Fibroblast of the conjunctiva (primary cell): ENCODE measurements at regions not wholly inside any gene's neighbourhood (a gene's known extent, or its start where the extent isn't known, plus 50 kb on each side); places are given as distances from the start of the nearest gene placed in this dataset.

Experiments used
- DNase-seq: peaks from one replicate; pipeline ENCODE4 v3.0.0-alpha.2; 2010; ENCODE audit warnings: low read depth

DNA sequence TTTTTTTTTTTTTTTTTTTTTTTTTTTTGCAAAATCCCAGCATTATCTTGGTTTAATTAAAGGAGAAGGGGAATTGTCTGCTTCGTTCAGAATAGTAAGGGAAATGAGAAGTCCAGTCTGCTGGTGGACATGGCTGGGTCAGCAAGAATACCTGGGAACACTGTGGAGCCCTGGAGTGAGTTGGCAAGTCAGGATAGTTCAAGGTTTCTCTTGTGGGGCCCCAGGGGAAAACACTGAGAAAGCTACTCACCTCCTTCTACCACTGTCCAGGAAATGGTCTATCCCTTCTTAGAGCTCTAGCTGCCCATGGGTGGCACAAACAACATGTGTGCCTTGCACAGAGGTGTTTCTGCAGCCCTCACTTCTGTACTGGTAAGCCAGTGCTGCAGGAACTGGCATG, 169.1 kb upstream of the SIX2 start:
- DNase-seq, result no peak

DNA sequence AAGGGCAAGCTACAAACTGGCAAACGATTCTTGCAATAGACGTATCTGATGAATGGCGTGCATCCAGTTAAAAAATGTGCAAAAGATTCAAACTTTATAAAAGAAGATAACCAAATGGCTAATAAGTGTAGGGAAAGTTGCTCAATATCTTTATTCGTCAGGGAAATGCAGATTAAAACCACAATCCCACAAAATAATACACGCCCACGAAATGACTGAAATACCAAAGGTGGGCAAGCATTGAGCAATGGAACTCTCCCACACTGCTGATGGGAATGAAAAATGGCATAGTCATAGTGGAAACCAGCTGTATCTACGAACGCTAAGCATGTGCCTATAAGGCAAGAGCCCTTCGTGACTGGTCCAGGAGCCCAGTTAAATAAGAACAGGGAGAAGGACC, 168.6 kb upstream of the SIX2 start:
- peak; percentile 84 for DNase-seq

DNA sequence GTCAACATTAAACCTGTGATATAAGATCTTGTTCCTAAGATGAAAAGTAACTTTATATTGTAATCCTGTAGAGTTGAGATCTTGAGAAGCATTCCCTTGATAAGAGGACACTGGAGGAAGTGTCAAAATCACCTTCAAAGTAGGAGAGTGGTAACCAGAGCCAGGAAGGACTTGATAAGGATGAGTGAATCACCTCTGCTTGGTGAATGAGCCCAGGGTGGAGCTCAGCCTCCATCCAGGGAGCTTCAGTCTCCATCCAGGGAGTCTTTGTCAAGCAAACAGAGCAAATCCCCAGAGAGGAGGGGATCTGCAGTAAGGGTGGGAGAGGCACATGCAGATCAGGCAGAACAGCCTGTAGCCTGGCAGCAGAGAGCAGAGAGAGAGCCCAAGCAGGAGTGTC, 167.1 kb upstream of the SIX2 start:
- DNase-seq, result no peak

DNA sequence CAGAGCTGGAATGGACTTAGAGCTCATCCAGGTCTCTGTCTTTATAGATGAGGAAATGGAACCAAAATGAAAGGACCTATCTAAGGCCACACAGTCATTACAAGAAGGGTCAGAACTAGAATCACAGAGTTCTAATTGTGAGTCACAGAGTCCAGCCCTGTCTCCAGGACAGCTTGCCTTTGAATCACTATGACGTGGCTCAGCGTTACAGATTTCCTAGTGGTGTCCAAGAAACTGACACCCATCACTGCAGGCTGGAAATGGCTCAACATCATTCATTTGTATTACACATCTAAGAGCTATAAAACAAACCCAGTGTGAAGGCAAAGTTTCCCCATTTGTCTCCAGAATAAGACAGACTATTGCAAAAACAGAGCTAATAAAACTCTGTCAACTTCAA, 164.3 kb upstream of the SIX2 start:
- DNase-seq, result peak; percentile 65

DNA sequence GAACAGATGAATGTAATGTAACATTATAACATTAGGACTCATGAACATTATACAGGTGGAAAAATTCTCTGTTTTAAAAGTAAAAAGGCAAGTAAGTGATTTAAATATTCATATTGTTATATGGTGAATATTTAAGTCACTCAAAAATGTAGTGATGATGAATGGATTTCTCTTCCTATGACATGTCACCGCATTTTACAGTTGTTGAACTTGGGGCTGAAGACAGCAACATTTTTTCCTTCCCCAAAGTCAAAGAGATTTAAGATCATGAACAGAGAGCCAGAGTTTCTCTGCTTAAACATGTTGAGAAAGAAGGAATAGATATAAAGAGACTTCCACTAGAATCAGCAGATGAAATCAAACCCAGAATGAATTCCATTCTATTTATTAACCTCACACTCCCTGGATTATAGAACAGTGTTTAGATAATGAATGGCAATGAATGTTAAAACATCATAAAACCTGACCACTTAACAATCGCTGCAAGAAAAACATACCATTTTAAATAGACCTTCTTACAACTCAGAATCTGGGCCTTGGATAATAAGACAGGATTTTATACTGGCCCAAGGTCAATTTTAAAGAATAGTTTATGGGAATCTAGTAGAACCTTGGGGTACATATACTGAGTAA, 163.6 kb upstream of the SIX2 start:
- DNase-seq, result no peak

DNA sequence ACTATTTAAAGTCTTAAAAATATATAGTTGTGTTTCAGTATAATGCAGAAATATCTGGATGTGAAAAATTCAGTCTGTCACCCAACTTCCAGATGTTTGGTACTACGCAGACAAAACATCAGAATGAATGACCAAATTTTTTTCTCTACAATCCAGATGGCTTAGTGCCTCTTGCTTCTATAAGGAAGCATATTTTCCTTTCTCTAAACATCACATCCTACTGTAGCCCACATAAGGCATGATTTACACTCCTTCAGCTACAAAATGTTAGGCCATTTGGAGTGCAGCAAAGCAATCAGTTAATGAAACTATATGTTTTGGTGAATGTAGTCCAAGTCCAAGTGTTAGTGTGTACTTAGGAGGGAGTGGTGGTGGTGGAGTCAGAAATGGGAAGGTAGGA, 162.9 kb upstream of the SIX2 start:
- DNase-seq, result no peak

DNA sequence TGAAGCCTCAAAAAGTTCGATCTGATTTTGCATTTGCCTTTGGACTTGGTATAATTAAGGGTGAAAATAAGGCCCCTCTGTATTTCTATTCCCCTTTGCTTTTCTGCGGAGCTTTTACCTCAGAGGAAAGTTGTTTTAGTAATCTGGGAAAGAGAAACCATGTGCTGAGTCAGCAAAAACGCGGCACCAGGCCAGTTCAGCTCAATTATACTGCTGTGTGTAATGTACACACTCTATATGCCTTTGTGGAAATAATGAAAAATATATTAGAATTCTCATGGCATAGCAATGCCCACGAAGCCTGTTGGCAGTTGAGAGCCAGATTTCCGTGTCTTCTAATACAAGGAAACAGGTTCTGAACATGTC, 161.9 kb upstream of the SIX2 start:
- DNase-seq, result no peak

DNA sequence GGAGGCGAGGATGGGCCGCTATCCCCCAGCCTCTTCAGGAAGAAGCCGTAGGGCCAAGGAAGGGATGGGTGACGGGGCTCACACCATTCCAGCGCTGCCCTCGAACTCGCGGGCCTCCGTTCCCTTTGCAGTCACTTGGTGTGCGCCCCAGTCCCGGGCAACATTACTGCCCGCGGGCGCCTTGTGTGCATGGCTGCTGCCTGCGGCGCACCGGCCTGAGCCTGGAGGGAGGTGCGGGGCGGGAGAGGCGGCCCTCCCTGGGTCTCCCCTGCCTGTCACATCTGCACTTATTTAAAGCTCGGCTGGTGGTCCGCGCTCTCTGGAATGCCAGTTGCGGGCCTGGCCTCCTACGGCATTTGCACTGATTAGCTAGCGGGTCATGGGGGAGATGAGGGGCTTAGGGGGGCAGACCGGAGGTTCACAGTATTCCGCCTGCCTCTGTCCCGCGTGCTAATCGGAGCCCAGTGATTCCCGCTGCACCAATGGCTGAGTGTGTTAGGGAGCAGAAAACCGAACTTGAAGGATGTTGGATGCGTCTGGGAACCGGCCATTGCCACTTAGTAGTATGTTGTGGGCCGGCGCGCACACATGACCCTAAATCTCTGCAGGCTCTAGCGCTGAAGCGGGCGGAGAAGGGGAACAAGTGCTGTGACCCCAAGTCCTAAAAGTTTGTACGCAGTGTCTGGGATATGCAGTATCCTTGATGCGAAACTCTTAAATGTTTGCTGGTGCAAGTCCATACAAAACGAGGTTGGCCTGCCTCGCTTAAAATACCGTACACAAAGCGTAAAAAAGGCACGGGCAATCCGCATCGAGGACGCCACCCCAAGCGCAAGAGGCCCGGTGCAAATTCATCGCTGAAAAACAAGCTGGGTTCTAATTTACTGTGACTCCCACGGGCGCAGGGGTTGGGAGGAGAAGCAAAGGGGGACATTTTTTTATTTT, 161.2 kb upstream of the SIX2 start:
- no peak for DNase-seq

DNA sequence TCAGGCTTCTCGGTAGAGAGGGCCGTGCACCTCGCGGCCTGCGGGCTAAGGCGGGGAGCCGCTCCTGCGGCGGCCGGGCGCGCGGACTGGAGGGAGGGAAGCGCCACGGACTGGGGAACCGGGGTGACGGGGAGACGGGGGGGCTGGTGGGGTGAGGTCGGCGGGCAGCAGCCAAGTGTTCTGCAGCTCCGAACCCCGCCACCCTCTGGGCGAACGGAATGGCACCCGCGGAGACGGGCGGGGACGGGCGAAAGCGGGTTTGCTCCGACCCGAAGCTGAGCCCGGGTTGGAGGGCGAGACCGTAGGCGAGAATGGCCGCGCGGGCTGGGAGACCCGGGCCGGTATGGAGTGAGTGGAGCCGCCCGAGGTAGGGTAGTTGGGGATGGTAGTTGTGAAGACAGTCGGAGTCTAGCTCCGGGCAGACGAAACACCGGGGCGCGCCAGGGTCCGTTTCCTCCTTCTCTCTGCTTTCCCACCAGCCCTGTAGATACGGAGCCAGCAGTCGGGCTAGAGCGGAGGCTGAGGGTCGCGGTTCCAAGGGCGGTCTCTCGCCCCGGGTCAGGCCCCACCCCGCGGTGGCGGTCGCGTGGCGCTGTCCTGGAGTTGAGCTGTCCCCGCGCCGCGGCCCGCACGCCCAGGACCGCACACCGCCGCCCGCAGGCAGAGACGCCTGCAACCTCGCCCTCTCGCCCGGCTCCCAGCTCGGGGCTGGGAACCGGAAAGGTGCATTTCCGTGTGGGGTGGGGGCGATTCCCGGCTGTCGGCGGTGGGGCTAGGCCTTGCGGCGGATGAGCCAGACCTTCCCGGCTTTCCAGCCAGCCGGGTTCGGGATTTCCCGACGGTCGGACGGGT, 160.3 kb upstream of the SIX2 start:
- DNase-seq, result no peak

DNA sequence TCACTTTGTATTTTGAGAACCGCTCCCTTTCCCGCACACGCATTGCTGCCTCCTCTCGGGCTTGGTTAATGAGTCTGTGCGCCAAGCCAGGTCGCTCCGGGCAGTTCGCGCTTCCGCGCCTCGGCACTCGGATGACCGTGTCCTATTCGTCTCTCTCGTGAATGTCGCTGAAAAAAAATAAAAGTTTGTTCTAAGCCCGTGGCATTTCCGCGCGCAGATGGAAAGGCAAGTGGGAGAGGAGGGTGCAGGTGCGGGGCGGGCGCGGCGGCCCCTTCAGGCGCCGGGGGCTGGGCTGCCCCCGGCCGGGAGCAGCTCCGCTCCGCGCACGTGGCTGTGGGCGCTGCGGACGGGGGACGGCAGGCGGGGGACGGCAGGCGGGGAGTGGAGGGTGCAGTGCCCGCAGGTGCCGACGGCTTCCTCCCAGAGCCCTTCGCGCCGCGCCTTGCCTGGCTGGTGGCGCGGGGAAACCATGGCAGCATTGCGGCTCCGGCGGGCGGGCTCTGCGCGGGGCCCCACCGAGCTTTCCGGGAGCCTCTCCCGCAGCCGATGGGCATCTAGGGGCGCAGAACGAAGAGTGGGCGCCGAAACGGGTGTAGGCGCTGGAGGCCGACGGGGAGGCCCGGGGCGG, 159.6 kb upstream of the SIX2 start:
- DNase-seq, result no peak

DNA sequence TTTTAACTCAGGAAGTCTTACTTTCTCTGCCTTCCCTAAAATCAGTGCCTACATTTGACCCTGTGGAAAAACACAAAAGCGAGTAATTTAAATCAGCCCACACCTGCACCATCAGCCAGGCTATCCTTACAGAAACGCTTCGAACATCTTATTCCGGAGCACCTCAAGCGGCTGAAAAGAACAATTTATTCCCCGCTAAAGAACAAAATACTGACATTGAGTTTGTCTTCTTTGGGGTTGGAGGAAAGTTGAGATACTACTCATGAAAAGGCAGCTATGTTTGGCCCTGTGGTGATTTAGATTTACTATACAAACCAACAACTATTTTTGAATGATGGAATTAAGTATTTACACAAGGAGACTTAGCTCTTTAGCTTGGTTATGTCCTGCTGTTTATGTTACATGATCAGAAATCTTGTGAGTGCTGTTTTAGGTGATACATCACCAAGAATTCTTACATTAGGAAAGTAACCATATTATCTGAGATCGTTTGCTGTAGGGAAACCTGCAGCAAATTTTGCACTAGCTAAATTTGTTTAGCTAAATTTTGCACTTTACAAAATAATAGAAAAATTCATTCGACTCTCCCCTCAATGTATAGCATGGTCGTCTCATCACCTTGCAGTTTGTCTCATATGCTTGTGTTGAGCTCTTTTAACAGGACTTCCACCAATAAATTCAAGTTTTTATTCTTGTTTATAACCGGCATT, 158.8 kb upstream of the SIX2 start:
- no peak for DNase-seq

DNA sequence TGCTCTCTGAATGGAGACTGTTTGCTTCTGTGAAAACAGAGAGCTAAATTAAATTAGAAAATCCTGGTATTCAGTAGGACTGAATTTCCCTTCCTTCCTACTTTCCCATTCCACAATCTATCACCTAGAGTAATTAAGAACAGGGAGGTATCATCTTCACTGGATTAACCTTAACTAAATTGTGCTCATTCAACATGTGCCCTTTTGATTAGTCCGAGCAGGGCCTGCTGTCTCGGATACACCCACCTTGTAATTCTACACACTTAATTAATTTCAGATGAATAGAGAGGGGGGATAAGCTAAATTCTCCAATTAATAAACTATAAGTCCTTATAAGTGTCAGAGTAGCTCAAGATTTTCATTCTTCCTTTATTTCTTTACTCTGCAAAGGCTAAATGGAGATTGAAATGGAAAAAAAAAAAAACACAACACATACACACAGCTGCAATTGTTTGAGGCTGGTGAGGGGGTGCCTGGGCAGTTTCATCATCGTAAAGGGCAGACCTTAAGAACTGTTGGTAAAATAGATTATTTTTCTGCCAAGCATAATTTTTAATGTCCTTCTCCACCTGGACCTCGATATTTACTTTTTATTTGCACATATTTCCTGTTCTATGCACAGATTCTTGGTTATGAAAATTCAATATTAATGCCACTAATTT, 157.1 kb upstream of the SIX2 start:
- no peak for DNase-seq

DNA sequence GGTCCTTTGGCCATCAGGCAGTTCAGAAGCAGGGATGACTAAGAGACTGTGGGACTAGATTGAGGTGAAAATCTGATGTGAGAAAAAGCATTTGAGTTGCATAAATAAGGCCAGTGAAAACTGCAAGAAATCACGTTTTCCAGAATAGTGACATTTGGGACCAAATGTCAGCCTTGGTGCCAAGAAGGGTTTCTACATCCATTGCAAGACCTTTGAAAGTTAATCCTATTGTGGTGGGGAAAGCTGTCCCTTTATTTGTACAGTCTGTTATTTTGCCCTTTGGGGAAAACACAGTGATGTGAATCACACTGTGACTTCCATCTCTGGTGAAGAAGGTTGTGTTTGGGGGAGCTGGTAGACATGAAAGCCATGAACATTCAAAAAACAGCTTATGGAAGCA, 153.5 kb upstream of the SIX2 start:
- DNase-seq, result no peak

DNA sequence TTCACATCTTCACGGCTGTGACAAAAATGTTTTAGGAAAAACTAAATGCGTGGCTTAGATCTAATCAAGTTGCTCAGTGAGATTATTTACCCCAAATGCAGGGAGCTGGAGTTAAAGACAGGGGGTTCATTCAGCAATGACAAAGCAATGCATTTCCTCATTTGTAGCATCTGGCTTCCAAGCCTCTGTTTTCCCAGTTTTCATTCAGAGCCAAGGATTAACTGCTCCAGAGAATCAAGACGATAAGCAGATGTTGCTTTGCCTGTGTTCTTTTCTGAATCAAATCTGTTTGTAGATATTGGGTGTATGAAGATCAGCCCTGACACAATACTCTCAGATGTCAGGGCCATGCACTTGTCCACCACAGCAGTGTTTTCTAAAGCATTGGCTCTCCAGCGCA, 147.4 kb upstream of the SIX2 start:
- no peak for DNase-seq

DNA sequence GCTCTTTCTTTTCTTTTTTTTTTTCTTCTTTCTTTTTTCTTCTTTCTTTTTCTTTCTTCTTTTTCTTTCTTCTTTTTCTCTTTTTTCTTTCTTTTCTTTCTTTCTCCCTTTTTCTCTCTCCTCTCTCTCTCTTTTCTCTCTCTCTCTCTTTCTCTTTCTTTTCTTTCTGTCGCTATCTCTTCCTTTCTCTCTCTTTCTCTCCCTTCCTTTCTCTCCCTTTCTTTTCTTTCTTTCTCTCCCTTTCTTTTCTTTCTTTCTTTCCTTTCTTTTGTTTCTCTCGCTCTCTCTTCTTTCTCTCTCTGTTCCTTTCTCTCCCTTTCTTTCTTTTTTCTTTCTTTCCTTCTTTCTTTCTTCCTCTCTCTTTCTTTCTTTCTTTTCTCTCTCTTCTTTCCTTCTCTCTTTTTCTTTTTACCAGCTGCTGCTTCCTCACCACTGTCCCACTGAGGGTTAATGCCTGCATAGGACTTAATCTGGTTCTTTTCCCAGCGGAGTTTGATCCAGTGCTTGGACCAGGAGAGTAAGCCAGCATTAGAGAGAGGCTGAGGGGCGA, 145.4 kb upstream of the SIX2 start:
- no peak for DNase-seq

DNA sequence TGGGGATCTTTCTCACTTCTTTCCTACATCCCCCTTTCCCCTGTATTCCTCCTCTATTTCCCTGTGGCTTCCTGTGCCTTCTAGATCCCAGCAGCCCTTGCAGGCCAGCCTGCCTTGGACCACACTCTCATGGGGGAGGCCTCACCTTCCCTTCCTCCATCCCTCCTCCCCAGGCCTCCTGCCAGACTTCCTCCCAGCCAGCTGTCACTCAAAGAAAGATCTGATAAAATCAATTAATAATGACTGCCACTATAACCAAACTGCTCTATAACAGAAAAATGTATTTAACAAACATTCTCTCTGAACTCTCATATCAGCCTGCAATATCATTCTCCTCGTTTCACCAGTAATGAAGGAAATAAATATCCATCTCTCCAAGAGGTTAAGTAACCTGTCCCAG, 144.9 kb upstream of the SIX2 start:
- no peak for DNase-seq

DNA sequence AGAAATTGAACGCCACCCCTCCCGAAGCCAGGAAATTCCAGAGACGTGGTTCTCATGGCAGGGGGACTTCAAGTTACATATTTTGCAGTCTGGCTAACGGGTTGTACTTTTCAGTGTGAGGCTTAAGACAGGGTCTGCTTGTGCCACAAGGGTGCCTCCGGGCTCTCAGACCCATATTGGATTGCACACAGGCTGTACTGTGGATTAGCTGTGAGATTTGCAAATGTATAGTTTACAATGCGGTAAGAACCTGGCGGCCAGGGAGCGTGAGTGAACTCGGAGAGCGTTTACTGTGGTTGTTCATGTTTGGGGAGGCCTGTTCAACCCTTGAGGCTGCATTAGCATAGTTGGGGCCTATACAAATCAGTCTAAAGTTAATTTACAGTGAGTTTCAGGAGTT, 143.9 kb upstream of the SIX2 start:
- DNase-seq, result no peak

DNA sequence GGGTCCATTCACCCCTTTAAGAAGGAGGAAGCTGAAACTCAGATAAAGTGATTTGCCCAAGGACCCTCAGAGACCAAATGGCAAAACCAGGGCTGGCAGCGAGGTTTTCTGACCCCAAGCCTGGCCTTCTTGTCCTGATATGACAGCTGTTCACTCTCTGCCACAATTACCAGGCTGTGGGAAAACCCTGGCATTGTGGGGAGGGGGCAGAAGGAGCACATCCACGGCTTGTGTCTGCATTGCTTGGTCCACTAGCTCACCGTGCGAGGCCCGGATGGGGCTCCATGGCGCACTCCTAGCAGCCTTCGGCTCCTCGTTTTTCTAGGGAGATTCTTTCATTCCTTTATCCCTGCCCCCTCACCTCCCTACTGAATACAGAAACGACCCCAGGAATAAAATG, 143.4 kb upstream of the SIX2 start:
- no peak for DNase-seq

DNA sequence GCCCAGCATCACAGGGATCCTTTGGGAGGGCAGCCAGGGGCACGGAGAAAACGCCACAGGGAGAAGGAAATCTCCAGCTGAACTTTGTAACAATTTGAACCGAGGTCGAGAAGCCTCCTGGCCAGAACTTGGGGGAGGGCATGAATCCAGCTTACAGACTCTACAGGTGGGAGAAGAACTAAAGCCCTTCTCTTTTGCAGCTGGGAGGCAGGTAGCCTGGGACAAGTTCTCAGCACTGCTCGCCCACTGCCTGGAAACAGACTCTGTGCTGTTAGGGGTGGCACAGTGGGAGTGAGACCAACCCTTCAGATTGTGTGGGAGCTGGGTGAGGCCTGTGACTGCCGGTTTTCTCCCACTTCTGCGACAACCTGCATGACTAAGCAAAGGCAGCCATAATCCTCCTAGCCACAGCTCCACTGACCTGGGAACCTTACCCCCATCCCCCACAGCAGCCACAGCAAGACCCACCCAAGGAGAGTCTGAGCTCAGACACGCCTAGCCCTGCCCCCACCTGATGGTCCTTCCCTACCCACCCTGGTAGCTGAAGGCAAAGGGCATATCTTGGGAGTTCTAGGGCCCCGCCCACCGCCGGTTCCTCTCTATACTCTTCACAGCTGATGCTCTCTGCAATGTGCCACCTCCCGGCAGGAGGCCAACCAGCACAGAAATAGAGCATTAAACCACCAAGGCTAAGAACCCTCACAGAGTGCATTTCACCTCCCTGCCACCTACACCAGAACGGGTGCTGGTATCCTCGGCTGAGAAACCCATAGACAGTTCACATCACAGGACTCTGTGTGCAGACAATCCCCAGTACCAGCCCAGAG, 136.0 kb upstream of the SIX2 start:
- no peak for DNase-seq
